ENCODE measurements at regions not wholly inside any gene's neighbourhood (a gene's known extent, or its start where the extent isn't known, plus 50 kb on each side); places are given as distances from the start of the nearest gene placed in this dataset.

DNA sequence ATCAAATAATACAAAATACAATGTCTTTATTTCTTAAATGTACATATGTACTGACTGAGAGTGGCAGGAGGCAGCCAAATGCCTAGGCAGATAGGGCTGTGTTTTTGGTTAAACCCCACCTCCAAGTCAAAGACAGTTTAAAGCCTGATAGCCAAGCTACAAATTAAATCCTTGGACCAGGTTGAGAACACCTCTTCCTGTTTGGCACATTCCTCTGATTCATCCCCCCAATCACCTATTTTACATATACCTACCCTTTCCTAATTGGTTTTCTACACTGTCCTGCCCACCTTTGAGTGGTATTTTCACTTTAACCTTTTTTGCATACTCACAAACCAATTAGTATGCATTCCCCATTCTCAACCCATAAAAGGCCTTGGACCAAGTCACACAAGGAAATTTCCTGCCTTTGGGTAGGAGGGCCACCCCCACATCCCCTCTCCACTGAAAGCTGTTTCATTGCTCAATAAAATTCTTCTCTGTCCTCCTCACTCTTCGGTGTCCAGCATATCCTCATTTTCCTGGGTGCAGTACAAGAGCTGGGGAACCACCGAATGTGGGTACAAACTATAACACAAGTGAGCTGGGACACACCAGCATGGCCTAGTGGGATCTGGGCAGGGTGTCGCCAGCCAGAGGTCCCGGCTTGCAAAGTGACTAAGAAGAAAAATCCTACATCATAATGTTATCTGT, 149.1 kb downstream of the UBE2E3 start:
- TF ChIP-seq CTCF (IDR thresholded peaks at IDR 0.05) (no peak), POLR2AphosphoS5 (IDR thresholded peaks at IDR 0.05) (no peak), POLR2A (IDR thresholded peaks at IDR 0.05; ENCODE audit: low read depth) (no peak), EP300 (IDR thresholded peaks at IDR 0.05) (no peak)

Measured in esophagus muscularis mucosa (tissue), 4 donors.